ENCODE measurements at regions not wholly inside any gene's neighbourhood (a gene's known extent, or its start where the extent isn't known, plus 50 kb on each side); places are given as distances from the start of the nearest gene placed in this dataset.

- TF ChIP-seq E2F4 (IDR thresholded peaks at IDR 0.05; ENCODE audit: low read depth, low read length), result no peak
- TF ChIP-seq E4F1 (IDR thresholded peaks at IDR 0.05; ENCODE audit: borderline replicate concordance, partially characterized antibody), result no peak
- no peak for TF ChIP-seq ATF2 (IDR thresholded peaks at IDR 0.05; ENCODE audit: low read length)
- no peak for TF ChIP-seq PAX5 (IDR thresholded peaks at IDR 0.05; ENCODE audit: borderline replicate concordance, low read depth, low read length)
- TF ChIP-seq CHD1 (IDR thresholded peaks at IDR 0.05; ENCODE audit: low read depth, low read length), result no peak
- no peak for TF ChIP-seq HDAC6 (IDR thresholded peaks at IDR 0.05; ENCODE audit: unreplicated experiment)
- no peak for TF ChIP-seq CBX3 (IDR thresholded peaks at IDR 0.05; ENCODE audit: borderline replicate concordance, low read depth)
- TF ChIP-seq EGR1 (IDR thresholded peaks at IDR 0.05; ENCODE audit: borderline replicate concordance in 1 of 2, low read depth in 2 of 2, low read length in 2 of 2), result no peak
- TF ChIP-seq, protein P1, sequence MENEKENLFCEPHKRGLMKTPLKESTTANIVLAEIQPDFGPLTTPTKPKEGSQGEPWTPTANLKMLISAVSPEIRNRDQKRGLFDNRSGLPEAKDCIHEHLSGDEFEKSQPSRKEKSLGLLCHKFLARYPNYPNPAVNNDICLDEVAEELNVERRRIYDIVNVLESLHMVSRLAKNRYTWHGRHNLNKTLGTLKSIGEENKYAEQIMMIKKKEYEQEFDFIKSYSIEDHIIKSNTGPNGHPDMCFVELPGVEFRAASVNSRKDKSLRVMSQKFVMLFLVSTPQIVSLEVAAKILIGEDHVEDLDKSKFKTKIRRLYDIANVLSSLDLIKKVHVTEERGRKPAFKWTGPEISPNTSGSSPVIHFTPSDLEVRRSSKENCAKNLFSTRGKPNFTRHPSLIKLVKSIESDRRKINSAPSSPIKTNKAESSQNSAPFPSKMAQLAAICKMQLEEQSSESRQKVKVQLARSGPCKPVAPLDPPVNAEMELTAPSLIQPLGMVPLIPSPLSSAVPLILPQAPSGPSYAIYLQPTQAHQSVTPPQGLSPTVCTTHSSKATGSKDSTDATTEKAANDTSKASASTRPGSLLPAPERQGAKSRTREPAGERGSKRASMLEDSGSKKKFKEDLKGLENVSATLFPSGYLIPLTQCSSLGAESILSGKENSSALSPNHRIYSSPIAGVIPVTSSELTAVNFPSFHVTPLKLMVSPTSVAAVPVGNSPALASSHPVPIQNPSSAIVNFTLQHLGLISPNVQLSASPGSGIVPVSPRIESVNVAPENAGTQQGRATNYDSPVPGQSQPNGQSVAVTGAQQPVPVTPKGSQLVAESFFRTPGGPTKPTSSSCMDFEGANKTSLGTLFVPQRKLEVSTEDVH (IDR thresholded peaks at IDR 0.05; ENCODE audit: low read depth, partially characterized antibody), result no peak
- TF ChIP-seq SIN3A (IDR thresholded peaks at IDR 0.05; ENCODE audit: low read depth, low read length), result no peak
- TF ChIP-seq ETV6 (conservative IDR thresholded peaks at IDR 0.05 in 1 of 2, IDR thresholded peaks at IDR 0.05 in 1 of 2; ENCODE audit: borderline replicate concordance in 1 of 2, low read depth in 1 of 2), result no peak
- no peak for TF ChIP-seq ZNF622 (IDR thresholded peaks at IDR 0.05)
These were observed 590.6 kb downstream of the DSC3 start (continued) for GRCh38 chr18:30451981-30452380.
